NK-92 treated with Interleukin-12 subunit alpha and Interleukin-12 subunit beta, amount 100 ng/mL, for 24 hours (cell line): ENCODE measurements at regions not wholly inside any gene's neighbourhood (a gene's known extent, or its start where the extent isn't known, plus 50 kb on each side); places are given as distances from the start of the nearest gene placed in this dataset.

Source experiments
- DNase-seq: peaks from one replicate; lab custom pipeline; 2025; lab: John Stamatoyannopoulos, UW

DNA sequence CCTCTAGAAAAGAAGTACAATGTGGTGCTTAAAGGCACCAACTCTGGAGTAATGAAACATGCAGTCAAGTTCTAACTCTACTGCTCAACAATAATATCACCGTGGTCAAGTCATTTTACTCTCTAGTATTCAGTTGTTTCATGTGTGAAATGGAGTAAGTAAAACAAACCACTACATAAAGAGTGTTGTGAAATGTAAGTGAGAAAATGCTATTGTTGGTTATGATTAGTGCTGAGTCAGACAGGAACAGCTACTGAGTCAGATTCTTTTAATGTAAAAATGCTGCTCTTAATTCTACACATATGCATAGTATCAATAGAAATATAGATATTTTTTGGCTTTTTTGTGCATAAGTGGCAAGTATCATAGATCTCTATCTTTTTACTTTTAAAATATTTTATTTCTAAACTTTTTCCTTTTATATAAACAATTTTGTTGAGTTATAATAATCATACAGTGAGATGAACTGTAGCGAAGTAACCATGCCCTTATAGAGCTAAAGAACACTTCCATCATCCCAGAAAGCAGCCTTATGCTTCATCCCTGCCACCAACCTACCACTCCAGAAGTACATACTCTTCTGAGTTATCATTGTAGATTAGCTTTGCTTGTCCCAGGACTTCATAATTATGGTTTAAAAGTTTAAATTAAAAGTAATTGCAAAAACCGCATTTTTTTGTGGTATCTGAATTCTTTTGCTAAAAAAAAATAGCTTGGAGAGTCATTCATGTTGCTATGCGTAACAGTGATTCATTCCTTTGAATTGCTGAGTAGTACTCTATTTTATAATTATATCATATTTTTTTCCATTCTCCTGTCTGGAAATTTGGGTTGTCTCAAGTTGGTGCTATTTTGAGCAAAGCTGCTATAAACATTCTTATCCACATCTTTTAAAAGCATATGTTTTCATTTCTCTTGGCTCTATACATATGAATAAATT is 548.2 kb upstream of the CLINT1 start:
- DNase-seq, result no peak

DNA sequence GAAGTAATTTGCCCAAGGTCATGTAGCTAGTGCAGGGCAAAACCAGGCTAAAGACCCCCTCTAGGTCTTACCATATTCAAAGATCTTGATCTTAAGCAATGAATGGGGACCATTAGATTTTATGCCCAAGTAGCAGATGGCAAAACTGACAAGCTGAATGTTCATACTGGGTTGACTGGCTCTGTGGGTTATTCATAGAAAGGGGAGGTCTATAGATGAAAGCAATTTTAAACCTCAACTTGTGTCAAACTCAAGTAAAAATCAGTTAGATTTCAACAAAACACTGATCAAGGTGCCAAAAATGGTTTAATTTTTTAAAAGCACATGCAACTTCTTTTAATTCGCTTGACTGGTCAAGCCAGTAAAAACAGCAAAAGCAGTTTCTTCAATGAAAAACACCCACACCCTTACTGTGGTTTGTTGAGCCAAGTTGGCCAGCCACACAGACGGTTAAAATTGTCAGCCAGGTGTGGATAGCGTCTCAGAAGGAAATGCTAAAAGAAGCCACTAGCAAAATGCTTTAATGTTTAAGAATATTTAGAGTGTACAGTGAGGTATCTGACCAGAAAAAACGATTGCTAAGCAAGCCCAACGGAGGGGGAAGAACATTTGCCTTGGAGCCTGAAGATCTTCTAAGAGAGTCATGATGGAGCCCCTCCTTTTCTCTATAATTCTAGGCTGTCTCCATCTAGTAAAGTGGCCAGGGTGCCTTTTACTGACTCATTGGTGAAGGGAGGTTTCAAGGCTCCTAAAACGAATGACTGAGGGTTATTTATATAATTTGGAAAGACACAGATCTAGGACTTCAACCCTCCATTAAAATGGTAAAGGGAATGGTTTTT is 539.6 kb upstream of the CLINT1 start:
- DNase-seq, result no peak

DNA sequence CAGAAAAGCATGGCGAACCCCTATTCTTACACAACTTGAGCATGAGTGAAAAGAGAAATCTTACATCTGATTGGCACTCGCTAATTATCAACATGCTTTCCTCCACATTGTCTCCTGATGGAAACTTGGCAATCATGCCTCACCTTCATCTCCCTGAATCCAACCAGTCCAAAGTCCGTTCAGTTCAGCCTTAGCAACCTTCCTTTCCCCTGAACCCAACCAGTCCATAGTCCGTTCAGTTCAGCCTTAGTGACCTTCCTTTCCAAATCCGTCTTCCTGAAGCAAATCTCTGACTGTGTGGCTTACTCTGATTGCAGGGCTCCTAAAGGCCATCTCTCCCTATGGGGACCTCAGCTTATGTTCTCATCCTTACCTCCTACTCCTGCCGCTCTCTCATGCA is 538.3 kb upstream of the CLINT1 start:
- no peak for DNase-seq

DNA sequence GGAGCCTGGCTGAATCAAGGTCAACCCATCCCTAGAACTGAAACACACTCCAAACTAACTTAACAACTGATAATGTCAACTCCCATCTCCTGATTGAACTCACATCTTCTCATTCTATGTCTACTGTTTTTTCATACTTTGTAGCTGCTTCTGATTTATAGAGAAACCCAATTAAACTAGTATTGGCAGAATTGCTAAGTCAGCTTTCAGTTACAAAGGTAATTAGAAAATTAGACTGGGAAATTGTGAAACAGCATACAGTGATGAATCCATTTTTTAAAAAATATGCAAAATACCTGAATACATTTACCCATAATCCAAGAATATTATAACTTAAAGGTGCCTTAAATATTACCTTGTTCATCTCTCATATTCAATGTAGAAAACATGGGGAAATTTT is 535.2 kb upstream of the CLINT1 start:
- DNase-seq, result no peak

DNA sequence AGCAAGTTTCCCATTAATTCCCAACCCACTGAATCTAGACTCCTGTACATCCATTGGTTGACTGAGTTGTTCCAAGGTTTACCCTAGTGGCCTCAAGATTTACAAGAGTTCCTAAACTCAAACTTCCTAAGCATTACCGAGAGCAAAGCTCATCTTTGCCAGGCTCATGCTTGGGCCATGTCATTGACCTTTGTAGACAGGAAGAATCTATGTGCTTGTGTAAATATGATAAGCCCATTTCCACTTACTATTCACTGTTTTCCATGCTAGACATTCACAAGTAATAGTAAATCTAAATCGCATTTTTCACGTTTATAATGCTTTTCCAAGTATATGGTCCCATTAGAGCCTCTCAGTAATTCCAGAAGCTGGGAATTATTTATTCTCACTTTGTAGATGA is 534.5 kb upstream of the CLINT1 start:
- DNase-seq, result no peak

DNA sequence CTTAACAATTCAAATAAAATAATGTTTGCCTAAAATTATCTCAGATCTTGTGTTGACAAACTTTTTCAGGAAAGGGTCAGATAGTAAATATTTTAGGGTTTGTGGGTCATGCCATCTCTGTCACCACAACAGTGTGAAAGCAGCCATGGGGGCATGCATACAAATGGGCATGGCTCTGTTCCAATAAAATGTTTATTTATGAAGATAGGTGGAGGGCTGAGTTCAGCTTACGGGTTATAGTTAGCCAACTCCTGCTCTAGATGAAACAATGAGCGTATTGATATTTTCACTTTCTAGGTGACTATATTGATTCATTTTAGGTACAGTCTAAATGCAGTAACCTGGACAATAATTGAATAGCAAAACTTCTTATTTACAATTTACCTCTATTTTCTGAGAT is 533.8 kb upstream of the CLINT1 start:
- no peak for DNase-seq

DNA sequence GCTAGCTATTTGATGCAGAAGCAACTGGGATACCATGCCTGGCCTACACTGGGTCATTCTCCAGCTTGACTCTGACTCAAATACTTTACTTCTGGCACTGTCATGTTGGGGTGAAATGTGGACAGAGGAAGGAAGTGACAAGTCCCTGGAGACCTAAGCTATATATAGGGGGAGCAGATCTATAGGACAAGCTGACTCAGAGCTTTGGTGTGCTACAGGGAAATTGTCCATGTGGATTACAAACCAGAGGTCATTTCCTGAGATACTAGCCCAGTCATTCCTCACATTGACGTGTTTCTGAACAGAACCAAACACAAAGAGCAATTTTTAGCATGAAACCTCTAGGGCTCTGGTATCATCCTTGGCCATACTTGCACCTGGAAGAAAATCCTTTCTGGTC is 531.6 kb upstream of the CLINT1 start:
- DNase-seq, result no peak

DNA sequence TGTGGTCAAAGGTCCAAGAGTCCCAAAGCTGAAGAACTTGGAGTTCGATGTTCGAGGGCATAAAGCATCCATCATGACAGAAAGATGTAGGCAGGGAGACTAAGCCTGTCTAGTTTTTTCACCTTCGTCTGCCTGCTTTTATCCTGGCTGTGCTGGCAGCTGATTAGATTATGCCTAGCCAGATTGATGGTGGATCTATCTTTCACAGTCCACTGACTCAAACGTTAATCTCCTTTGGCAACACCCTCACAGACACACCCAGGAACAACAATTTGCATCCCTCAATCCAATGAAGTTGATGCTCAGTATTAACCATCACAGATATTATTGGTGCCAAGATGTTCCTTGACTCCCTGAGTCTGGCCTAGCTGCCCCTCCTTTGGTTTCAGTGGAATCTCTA is 530.8 kb upstream of the CLINT1 start:
- DNase-seq, result no peak

DNA sequence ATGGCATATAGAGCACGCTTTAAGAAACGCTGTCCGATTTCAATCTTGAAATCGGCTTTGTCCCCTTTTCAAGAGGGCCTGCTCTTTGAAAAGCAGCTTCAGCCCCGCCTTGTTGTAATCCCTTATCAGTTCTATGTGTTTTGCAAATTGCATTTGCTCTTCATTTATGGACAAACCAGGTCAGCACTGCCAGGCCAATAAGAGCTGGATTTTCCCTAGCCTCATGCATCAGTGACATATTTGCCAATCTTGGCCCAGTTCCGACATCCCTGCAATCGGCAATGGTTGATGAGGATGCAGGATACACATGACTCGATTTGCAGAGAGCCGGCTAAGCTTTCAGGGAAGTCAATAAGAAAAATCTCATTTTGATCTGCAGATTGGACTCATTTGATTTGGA is 529.1 kb upstream of the CLINT1 start:
- no peak for DNase-seq

DNA sequence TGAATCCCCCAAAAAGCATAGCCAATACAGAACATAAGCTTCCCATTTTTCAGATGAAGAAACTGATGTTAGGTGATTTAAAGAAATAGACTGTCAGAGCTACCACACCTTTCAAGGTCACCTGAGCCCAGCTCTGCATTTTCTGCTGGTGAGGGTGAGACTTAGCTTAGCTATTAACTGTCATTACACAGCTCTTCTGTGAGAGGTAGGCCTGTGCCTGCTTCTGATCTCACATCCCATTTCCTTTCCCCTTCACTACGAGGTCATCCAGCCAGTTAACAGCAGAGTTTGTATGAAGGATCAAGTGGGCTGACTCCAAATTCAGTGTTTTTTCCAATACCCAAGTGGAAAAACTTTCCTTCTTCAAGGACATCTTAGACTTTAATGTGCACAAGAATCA is 528.6 kb upstream of the CLINT1 start:
- DNase-seq, result no peak

DNA sequence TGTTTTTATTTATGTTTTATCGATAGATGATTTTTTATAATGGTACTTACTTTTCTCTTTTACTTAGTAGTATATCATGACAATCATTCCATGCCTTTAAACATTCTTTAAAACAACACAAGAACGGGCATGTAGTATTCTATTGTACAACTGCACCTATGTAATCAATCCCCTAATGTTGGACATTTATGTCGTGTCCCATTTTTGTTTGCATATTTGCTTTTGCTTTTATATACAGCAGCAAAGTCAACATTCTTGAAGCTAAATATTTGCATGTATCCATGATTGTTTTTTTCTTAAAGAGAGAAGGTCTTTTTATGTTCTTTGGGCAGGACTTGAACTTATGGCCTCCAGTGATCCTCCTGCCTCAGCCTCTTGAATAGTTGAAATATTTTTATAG is 527.0 kb upstream of the CLINT1 start:
- DNase-seq, result no peak

DNA sequence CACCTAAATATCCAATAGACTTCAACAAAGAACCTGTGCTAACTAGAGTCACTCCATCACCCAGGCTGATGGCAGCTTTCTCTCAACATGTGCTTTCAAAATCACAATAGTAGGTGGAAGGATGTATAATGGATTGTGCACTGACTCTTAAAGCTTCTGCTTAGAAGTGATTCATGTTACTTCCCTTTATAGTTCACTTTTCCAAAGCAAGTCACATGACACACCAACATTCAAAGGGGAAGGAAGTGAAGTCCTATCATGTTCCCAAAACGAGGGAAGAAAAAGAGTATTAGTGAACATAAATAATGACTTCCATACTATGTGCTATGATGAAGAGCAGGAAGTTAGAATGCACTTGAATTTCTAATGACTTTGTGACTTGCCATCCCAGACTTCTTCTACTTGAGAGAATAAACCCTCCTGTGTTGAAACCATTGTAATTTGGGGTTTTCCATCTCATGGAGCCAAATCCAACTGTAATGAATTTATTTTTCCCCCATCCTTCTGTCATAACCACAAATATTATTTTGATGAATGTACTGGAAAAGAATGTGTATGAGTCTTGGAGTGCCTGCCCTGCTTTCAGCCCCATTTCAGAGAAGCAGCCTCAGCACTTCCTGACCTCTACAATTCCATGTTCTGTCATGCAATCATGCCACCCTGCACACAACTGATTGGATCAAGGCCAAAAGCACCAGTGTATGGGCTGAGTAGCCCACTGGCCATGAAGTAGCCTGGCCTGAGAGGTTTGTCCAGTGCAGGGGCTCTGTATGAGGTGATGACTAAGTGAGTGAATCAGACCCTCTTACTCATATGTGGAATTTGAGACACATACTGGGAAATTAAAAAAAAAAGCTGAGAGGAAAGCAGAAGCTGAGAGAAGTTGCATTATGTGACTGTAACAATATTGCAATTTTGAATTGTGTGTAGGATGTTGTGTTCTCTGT is 525.9 kb upstream of the CLINT1 start:
- no peak for DNase-seq

DNA sequence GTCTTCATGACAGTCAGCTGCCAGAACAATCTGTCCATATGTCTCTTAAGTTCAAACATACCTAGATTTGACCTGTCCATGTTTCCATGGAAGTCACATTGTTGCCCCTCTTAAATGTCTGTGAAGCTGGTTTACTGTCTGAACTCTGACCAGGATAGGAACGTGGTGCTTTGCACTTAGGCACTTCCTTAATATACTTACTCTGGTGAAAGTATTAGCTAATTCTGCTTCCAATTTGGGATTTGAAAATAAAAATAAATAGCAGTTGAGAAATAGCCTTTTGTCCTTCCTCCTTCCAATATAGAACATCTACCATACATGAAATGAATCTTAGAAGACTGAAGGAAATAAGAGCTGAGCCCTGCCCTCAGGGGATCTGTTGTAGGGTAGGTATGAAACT is 524.5 kb upstream of the CLINT1 start:
- no peak for DNase-seq

DNA sequence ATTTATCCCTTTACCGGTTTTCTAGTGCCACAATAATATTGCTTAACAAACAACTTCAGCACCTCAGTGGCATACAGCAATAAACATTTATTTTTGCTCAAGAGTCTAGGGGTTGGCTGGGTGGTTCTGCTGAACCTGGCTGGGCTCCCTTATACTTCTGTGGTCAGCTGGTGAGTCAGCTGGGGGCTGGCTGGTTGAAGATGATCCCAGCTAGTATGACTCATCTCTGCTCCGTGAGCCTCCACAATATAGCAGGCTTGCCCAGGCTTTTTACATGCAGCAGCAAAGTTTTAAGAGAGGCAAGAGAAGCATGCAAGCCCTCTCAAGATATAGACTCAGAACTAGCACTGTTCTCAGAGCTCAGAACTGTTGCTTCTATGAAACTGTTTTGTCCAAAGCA is 523.5 kb upstream of the CLINT1 start:
- peak; percentile 81 for DNase-seq

DNA sequence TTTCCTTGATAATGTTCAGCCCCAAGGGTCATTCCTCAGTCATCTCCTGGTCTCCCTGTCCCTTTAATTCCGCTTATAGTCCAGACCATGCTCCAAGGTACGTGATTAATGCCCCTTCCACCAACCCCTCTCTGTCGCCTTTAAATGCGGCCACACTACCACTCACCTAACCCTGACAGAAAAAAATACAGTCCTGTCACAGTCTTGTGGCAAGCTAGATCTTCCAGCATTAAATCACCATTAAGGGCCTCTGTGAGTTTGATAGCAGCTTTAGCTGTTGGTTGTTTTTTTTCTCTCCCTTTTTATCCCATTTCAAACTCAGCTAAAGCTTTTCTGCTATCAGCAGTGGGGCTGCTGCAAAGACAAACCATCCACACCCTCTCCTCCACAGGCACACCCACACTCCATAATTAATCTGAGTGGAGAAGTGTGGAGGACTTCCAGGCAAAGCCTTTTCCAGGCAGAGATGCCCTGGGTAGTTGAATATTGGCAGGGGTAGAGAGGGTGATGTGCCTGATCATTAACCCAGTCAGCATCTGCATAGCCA is 522.7 kb upstream of the CLINT1 start:
- DNase-seq, result no peak

DNA sequence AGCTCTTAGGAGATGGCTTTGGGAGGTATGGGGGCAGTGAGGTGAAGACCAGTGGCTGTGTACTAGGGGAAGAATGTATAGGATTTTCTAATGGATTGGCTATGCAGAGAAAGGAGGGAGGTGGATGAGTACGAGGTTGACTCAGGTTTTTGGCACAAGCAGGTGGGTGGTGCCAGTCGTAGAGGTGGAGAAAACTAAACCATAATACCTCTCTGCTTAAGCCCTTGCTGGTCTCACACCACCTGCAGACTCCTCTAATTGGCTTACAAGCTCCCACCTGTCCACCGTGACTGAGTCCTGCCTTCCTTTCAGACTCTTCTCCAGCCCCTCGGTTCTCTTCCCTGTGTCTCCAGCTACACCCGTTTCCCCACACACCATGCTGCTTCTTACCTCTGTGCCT is 521.7 kb upstream of the CLINT1 start:
- DNase-seq, result no peak

DNA sequence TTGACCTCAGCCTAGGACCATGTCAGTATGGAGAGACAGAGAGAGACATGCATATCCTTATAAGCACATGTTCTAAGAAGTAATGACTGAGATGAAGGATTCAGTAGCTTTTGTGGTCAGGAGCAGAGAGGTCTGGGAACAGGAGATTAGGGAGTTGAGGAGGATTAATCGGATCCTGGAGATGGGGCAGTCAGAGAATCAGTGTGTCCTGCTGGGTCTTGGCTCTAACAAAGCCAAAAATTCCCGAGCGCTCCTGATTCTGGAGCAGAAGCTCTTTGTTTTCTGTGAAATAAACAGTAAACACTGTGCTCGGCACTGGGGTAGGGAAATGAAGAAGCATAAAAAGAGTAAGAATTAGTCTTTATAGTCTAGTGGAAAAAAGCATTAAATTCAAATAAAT is 520.0 kb upstream of the CLINT1 start:
- DNase-seq, result no peak

DNA sequence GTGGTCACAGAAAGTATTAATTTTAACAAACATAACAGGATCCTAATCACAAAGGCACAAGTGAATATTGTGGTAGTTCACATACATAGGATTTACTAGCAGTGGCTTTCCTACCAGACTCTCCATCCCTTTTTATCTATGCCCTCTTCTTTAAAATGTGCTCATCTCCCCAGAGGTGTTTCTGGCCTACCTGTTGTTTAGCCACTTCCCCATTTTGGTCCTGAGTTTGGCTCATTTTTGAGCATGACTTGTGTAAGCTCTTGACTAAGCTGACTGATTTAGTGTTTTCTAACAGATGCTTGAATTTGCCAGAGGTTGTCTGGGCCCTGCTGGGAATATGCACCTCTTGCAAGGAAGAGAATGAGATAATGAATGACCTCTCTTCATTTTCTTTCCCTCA is 517.7 kb upstream of the CLINT1 start:
- no peak for DNase-seq

DNA sequence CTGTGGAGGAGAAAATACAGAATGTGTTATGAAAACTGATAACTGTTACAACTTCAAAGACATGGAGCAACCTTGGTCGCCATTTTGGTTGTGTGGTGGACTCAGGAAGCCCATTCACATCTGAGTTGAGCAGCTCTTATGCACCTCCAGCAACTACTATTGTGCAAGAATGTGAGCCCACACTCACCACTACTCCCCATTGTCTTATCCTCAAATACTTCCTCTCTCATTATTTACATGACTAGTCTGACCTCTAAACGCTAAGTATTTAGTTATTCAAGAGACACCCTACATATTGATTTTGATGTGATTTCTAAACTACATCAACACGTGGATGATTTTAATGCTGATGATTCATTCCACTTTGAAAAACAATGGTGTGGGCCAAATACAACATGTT is 516.6 kb upstream of the CLINT1 start:
- DNase-seq, result no peak

DNA sequence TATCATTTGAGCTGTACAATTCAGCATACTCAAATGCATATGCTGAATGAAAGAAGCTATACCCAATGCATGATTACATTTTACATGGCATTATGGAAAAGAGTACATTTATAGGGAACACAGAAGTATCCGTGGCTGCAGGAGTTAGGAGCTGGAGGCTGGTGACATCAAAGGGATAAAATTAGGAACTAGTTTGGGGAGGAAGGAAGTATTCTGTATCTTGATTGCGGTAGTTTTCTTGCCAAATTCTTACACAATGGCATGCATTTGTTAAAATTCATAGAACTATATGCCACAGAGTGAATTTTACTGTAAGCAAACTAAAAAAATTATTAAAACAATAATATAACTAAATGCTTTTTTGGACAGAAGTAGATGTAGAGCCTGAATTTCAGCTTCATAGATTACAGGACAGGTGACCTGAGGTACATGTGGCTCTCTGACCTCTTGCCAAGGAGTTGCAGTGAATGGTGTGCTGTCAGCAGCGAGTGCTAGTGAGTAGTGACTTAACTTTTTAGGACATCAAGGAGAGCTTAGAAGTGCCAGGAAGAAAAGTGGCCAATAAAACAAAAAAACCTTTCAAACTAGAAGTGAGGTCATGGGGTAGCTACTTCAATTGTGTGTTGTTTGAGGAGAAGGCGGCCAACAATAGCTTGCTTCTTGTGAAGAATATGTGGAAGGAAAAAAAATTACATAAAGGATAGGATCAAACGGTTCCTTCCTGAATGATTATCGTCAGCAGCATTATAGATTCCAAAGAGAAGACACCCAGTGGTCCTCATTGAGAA is 514.9 kb upstream of the CLINT1 start:
- no peak for DNase-seq

DNA sequence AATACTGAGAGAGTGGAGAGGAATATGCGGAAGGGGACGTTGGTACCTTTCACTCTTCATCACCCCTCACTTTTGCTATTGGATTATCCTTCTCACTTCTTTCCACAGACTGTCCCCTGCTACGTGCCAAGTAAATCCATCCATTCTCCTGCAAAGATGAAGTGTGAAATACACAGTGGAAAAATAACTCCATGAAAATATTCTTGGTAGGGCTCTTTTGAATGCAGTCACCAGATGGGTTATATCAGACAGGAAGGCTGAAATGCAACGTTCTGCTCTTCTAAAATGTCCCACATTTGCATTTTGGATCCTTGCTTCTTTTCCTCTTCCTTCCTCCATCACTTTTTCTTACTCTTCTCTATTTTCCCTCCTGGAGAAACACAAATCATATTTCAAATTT is 510.3 kb upstream of the CLINT1 start:
- DNase-seq, result no peak
